T-helper 17 cell (primary cell): ENCODE measurements at regions not wholly inside any gene's neighbourhood (a gene's known extent, or its start where the extent isn't known, plus 50 kb on each side); places are given as distances from the start of the nearest gene placed in this dataset.

ENCODE experiments used
- ATAC-seq: fragments of 150-1000 bp; cut with Tn5 transposase; 2 replicates; pipeline ENCODE4 v1.10.0; 2021; ENCODE audit warnings: mild to moderate bottlenecking, moderate library complexity
- DNase-seq, 3 donors: peaks; one replicate each; pipeline versions ENCODE4 v3.0.0 to v3.0.0-alpha.2; 2020 to 2021
- H3K9me3 ChIP-seq: one replicate; pipeline ENCODE4 v1.7.0; 2013; ENCODE audit warnings: low read length, mild to moderate bottlenecking; ENCODE audit not compliant: control insufficient read depth, poor library complexity, severe bottlenecking
- H3K27ac Mint-ChIP-seq: one replicate; pipeline ENCODE4 v1.8.0; 2022; ENCODE audit warnings: mild to moderate bottlenecking, moderate library complexity, mixed read lengths
- H3K27me3 Mint-ChIP-seq: one replicate; pipeline ENCODE4 v1.8.0; 2022; ENCODE audit warnings: mixed read lengths
- H3K36me3 Mint-ChIP-seq: one replicate; pipeline ENCODE4 v1.8.0; 2022; ENCODE audit warnings: low read depth, mixed read lengths
- H3K4me1 Mint-ChIP-seq: one replicate; pipeline ENCODE4 v1.8.0; 2022; ENCODE audit warnings: mild to moderate bottlenecking, mixed read lengths
- H3K4me3 Mint-ChIP-seq: one replicate; pipeline ENCODE4 v1.8.0; 2022; ENCODE audit warnings: mild to moderate bottlenecking, moderate library complexity, mixed read lengths

DNA sequence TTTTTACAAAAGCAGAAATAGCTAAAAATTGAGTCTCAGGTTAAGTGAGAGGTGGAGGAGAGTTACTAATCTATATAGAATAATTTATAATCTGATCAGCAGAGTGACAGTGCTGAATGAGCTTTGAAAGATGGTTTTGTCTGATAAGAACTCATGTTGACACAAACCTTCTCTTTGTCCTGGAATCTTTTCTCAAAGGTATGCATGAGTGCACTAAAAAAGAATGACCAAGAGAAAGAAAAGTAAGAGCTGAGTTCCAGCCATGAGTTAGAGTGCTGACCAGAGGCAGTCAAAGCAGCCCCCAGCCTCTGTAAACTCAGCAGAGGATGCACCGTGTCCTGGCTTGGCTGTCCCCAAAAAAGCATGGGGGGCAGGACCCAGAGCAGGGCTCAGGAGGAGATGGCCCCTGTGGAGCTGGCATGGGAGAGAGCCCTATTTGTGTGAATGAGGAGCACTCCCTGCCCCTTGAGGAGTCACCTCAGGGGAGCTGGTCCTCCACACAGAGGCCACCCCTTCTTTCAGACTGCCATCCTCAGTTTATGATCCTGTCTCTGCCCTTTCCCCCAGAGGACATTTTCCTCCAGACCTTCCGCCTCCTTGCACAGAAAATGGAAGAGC lies 129.8 kb downstream of the SEC23A start:
- Mint-ChIP-seq H3K36me3 (no peaks in the 10 kb centered on the region), H3K4me3 (no peak overlapping the region), H3K27ac (no peak overlapping the region), H3K4me1 (no peaks in the 10 kb centered on the region), H3K27me3 (no peaks in the 10 kb centered on the region)
- H3K9me3 ChIP-seq = no peaks in the 10 kb centered on the region
- no peak for DNase-seq
- no peak for ATAC-seq

DNA sequence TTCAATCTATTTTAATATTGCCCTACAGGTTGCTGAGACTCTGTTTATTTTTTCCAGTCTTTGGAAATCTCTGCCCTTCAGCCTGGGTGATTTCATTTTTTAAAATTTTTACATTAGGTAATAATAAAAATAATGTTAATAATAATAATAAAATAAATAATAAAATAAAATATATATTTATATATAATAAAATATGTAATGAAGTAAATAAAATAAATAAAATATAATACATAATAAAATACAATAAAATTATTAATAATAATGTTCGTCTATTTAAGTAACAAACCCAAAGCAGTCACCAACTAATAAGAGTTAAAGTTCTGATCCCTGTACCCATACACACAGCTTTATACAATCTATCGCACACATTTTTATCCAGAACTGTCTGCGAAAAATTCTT lies 130.5 kb downstream of the SEC23A start:
- H3K36me3 Mint-ChIP-seq = no peaks in the 10 kb centered on the region
- DNase-seq = no peak
- no peak overlapping the region for H3K4me3 Mint-ChIP-seq
- ATAC-seq = no peak
- H3K4me1 Mint-ChIP-seq = no peaks in the 10 kb centered on the region
- no peak overlapping the region for H3K27ac Mint-ChIP-seq
- H3K9me3 ChIP-seq = no peaks in the 10 kb centered on the region
- H3K27me3 Mint-ChIP-seq = no peaks in the 10 kb centered on the region

DNA sequence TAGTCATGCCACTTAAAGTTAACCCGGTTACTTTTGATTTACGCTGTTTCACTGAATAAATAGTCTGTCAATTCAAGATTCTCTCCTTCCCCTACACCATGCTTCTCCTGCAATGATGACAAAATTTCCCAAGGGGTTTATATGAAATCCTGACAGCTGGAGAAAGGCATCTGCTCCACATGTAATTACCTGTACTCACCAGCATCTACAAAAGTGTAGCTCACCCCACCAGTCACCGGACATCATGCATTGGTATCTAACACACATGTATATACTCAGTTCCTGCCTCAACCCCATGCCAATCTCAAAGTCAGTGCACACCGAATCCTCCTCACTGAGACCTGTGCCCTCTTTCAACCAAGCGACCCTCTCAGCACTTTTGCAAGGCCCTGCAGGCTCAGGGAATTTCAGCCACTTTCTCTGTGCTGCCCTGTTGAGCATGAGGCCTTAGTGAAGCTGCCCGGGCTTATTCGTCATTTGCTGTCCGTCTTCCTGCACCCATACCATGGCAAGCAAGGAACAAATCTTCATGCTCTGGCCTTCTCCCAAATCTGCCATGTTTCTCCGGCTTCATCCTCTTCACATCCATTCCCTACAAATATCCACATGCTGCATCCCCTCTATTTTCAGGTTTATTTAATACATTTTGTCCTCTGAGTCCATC lies 131.6 kb downstream of the SEC23A start:
- no peak overlapping the region for H3K4me3 Mint-ChIP-seq
- H3K27me3 Mint-ChIP-seq = no peaks in the 10 kb centered on the region
- no peak for ATAC-seq

DNA sequence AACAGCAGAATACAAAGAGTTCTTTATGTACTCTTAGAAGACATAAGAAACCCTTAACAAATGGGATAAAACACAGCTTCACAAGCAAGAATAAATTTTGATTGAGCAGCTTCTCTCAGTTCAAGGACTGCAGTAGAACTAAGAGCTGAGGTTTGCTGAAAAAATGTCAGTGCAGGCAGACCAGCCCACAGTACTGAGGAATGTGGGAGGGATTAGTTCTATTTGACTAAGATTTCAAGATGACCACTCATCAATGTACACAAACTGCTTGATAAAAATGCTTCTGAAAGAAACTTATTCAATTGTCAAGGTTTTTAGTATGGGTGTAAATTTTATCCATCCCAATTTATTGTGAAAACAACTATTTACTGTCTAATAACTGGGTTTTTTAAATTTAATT lies 138.4 kb downstream of the SEC23A start:
- Mint-ChIP-seq H3K4me3 (no peak overlapping the region), H3K27ac (no peak overlapping the region), H3K4me1 (no peaks in the 10 kb centered on the region), H3K36me3 (no peaks in the 10 kb centered on the region), H3K27me3 (no peaks in the 10 kb centered on the region)
- no peak for DNase-seq
- ATAC-seq = no peak
- H3K9me3 ChIP-seq = no peaks in the 10 kb centered on the region

More for the DNA sequence above, 131.6 kb downstream of the SEC23A start:
- Mint-ChIP-seq H3K36me3 (no peaks in the 10 kb centered on the region), H3K4me1 (no peaks in the 10 kb centered on the region), H3K27ac (no peak overlapping the region)
- H3K9me3 ChIP-seq = no peaks in the 10 kb centered on the region
- DNase-seq = no peak

DNA sequence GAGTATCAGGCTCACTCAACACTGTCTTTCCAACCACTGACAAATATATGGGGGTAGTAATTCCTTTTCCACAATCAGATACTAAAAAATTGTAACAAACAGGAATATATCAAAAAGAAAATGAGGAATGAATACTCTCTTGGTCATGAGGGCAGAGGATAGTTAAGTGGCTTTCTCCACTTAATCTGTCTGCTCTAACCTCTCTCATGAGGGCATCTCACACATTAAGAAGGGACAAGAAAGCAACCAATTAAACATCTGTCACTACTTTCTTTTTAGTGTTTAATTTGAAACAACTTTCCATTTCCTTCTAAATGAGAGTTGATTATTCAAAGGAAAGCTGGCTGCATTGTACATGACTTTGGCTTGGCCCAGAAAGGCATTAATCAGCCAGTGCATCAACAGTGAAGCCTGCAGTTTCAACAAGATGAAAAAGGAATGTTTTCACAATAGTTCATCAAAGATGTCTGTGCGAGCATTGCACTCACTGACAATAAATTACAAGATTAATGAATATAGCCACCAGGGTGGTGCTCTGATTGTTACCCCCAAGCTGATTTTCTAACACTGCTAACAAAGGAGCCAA lies 142.0 kb downstream of the SEC23A start:
- no peak overlapping the region for H3K4me3 Mint-ChIP-seq
- H3K27ac Mint-ChIP-seq = no peak overlapping the region
- no peak for DNase-seq
- no peaks in the 10 kb centered on the region for H3K4me1 Mint-ChIP-seq
- H3K36me3 Mint-ChIP-seq = no peaks in the 10 kb centered on the region
- H3K9me3 ChIP-seq = no peaks in the 10 kb centered on the region
- ATAC-seq = no peak
- H3K27me3 Mint-ChIP-seq = no peaks in the 10 kb centered on the region

DNA sequence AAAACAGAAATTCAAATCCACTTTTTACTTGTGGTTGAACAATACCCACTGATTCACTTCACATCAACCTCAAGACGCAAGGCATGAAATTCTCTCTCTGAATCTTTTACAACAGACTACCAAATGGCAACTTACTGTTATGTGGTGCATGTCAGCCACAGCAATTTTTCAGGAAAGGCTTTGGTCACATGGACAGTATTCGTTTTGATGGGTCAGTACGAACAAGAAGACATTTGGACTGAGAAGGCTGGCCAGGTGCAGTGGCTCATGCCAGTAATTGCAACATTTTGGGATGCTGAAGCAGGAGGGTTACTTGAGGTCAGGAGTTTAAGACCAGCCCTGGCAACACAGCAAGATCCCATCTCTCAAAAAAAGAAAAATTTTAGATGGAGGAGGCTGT lies 144.0 kb downstream of the SEC23A start:
- DNase-seq = no peak
- no peaks in the 10 kb centered on the region for H3K4me1 Mint-ChIP-seq
- no peak overlapping the region for H3K27ac Mint-ChIP-seq
- no peak for ATAC-seq
- peaks cover 7% of the 10 kb centered on the region for H3K27me3 Mint-ChIP-seq
- no peaks in the 10 kb centered on the region for H3K36me3 Mint-ChIP-seq
- H3K4me3 Mint-ChIP-seq = no peak overlapping the region
- no peaks in the 10 kb centered on the region for H3K9me3 ChIP-seq

DNA sequence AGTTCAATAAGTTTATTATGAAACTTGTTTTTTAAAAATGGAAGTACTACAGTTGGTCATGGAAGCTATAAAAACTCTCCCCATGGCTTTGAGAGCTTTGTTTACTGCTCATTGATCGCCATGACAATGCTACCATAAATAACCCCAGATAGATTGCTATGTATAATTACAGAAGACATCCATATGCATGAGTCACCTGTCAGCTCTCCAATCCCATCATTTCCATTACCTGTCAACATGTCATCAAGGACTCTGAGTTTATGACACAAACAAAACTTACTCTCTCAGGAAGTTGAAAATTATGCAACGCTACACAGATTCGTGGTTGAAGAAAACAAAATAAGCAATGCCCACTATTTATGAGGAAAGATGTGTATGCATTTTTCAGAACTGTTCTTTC lies 144.4 kb downstream of the SEC23A start:
- no peak overlapping the region for H3K4me3 Mint-ChIP-seq
- no peaks in the 10 kb centered on the region for H3K9me3 ChIP-seq
- H3K27ac Mint-ChIP-seq = no peak overlapping the region
- H3K36me3 Mint-ChIP-seq = no peaks in the 10 kb centered on the region
- H3K27me3 Mint-ChIP-seq = peaks cover 9% of the 10 kb centered on the region
- no peak for ATAC-seq
- H3K4me1 Mint-ChIP-seq = no peaks in the 10 kb centered on the region
- DNase-seq = no peak

DNA sequence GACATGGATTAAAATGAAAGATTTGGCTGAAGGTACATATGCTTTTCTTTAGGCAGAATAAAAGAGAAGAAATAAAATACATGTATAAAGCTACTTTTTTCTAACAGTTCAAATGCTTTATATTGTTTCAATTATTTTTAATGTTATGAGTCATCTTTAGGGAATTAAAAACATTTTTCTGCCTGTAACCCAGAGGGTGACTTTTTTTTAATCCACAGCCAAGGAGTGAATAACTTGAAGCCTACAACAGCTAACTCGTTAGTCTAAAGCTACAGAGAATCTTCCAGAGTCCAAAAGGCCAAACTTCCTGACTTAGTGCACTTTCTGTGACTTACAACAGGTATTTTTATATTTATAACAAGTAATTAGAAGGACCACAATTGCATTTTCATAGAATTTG lies 151.6 kb downstream of the SEC23A start:
- Mint-ChIP-seq H3K27me3 (peaks cover 12% of the 10 kb centered on the region), H3K4me3 (no peak overlapping the region), H3K36me3 (no peaks in the 10 kb centered on the region), H3K27ac (no peak overlapping the region), H3K4me1 (no peaks in the 10 kb centered on the region)
- ATAC-seq = no peak
- H3K9me3 ChIP-seq = no peaks in the 10 kb centered on the region
- DNase-seq = no peak

DNA sequence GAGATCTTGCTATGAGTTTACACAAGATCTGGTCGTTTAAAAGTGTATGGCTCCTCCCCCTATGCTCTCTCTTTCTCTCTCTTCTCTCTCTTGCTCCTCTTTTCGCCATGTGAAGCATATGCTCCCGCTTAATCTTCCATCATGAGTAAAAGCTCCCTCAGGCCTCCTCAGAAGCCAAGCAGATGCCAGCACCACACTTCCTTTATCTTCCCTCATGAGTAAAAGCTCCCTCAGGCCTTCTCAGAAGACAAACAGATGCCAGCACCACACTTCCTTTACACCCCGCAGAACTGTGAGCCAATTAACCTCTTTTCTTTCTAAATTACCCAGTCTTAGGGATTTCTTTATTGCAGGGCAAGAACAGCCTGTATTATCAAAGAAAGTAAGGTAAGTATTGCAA lies 152.4 kb downstream of the SEC23A start:
- Mint-ChIP-seq H3K4me1 (no peaks in the 10 kb centered on the region), H3K36me3 (no peaks in the 10 kb centered on the region), H3K27me3 (peaks cover 12% of the 10 kb centered on the region), H3K27ac (no peak overlapping the region), H3K4me3 (no peak overlapping the region)
- DNase-seq (no peak), ATAC-seq (no peak)
- H3K9me3 ChIP-seq = no peaks in the 10 kb centered on the region

DNA sequence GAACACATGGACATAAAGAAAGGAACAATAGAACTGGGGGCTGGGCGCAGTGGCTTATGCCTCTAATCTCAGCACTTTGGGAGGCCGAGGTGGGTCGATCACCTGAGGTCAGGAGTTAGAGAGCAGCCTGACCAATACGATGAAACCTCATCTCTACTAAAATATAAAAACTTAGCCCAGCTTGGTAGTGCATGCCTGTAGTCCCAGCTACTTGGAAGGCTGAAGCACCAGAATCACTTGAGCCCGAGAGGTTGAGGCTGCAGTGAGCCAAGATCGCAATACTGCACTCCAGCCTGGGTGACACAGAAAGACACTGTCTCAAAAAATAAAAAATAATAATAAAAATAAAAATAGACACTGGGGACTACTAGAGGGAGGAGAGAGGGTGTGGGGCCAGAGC lies 154.5 kb downstream of the SEC23A start:
- no peak for DNase-seq
- ATAC-seq = no peak
- Mint-ChIP-seq H3K36me3 (no peaks in the 10 kb centered on the region), H3K4me3 (no peak overlapping the region), H3K4me1 (no peaks in the 10 kb centered on the region), H3K27me3 (peaks cover 6% of the 10 kb centered on the region), H3K27ac (no peak overlapping the region)
- no peaks in the 10 kb centered on the region for H3K9me3 ChIP-seq

DNA sequence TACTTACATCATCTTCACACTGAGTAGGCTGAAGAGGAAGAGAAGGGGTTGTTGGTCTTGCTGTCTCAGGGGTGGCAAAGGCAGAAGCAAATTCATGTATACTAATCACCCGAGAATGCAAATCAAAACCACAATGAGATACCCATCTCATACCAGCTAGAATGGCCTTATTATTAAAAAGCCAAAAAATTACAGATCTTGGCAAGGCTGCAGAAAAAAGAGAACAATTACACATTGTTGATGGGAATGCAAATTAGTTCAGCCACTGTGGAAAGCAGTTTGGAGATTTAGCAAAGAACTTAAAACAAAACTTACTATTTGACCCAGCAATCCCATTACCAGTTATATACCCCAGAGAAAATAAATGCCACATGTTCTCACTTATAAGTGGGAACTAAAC lies 154.9 kb downstream of the SEC23A start:
- H3K9me3 ChIP-seq = no peaks in the 10 kb centered on the region
- Mint-ChIP-seq H3K4me1 (no peaks in the 10 kb centered on the region), H3K4me3 (no peak overlapping the region), H3K36me3 (no peaks in the 10 kb centered on the region), H3K27ac (no peak overlapping the region), H3K27me3 (peaks cover 4% of the 10 kb centered on the region)
- DNase-seq = no peak
- ATAC-seq = no peak

DNA sequence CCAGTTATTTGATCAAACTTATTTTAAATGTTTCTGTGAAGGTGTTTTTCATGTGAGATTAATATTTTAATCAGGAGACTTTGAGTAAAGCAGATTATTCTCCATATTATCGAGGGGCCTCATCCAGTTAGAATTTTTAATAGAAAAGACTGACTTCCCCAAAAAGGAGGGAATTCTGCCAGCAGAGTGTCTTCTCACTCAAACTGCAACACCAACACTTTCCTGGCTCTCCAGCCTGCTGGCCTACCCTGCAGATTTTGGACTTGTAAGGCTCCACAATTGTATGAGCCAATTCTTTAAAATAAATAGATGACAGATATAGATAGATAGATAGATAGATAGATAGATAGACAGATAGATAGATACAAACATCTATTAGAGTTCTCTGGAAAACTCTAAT lies 155.7 kb downstream of the SEC23A start:
- no peak for ATAC-seq
- H3K36me3 Mint-ChIP-seq = no peaks in the 10 kb centered on the region
- H3K4me3 Mint-ChIP-seq = no peak overlapping the region
- H3K27me3 Mint-ChIP-seq = peaks cover 4% of the 10 kb centered on the region
- no peak for DNase-seq
- H3K4me1 Mint-ChIP-seq = no peaks in the 10 kb centered on the region
- no peak overlapping the region for H3K27ac Mint-ChIP-seq
- H3K9me3 ChIP-seq = no peaks in the 10 kb centered on the region

DNA sequence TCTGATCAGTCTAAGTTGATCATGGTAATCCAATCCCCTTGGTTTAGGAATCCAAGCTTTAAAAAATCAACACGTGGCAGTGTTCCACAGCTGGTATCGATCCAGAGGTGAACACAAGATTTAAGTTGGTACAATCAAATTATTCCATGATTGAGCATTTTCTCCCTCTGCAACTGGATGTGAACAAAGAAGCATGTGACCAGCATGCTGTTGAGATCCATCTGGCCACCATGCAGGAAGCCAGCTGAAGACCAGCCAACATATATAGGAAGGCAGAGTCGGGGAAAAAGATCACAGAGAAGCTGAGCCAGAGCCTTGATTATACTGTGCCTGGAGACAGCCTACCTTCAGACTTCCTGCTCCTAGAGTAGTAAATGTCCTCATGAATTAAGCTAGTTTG lies 158.3 kb downstream of the SEC23A start:
- H3K9me3 ChIP-seq = no peaks in the 10 kb centered on the region
- Mint-ChIP-seq H3K4me3 (no peak overlapping the region), H3K4me1 (no peaks in the 10 kb centered on the region), H3K27ac (no peak overlapping the region), H3K27me3 (peaks cover 4% of the 10 kb centered on the region), H3K36me3 (no peaks in the 10 kb centered on the region)
- ATAC-seq = no peak
- DNase-seq = no peak

DNA sequence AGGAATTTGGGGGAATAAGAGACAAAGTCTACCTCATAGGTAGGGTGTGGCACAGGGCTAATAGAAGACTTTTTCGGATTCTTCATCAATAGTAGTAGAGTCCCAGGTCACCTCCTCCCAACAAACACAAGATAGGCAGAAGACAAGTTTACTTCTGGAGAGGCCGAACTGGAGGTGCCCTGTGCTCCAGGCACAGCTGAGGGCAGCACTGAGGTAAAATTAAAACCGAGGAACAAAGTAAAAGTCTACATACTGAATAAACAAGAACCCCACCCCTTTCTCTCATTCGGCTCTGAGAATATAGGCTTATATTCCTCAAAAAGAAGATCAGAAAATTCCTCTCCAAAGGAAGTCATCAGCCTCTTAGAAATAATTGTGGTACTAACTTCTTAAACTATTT lies 161.5 kb downstream of the SEC23A start:
- Mint-ChIP-seq H3K36me3 (no peaks in the 10 kb centered on the region), H3K4me1 (no peaks in the 10 kb centered on the region), H3K27ac (no peak overlapping the region), H3K27me3 (peaks cover 4% of the 10 kb centered on the region), H3K4me3 (no peak overlapping the region)
- ATAC-seq (no peak), DNase-seq (no peak)
- H3K9me3 ChIP-seq = no peaks in the 10 kb centered on the region
